ENCODE measurements at regions not wholly inside any gene's neighbourhood (a gene's known extent, or its start where the extent isn't known, plus 50 kb on each side); places are given as distances from the start of the nearest gene placed in this dataset.

DNA sequence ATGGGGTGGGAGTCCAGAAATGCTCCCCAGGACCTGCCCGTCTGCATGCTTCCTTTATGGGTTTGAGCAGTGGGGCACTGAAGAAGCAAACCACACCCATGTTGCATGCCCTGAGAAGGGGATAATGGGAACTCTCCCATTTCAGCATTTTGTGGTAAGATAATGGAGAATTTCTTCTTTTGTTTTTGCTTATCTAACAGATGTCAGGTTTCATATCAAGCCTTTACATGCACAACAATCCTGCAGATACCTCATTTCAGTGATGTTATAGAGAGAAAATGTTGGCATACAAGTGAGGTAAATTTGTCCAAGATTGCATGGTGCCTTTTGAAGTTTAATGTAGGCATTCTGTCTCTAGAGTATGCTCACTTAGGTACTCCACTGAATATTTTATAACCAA, 177.0 kb downstream of the ALX1 start:
- no peak overlapping the region for H3K27ac ChIP-seq (ENCODE audit: insufficient read depth, low read depth, low read length)
- no peak for DNase-seq (ENCODE audit: low read depth, low spot score)
- CTCF ChIA-PET: no interaction called here
- no peak overlapping the region for H3K4me3 ChIP-seq (replicated peaks in 1 of 3; ENCODE audit: insufficient read depth in 1 of 3, low read depth in 1 of 3, low read length in 3 of 3)
- no peaks in the 10 kb centered on the region for H3K9me1 ChIP-seq (replicated peaks; ENCODE audit: control insufficient read depth, extremely low read depth, insufficient read depth, low read length)
- FAIRE-seq: no peak
- H3K9me3 ChIP-seq (replicated peaks; ENCODE audit: control insufficient read depth, insufficient read depth, low read length): no peaks in the 10 kb centered on the region
- POLR2A ChIA-PET: no interaction called here
- no peak overlapping the region for H2AFZ ChIP-seq (ENCODE audit: low read depth, low read length)
- no peaks in the 10 kb centered on the region for H3K36me3 ChIP-seq (ENCODE audit: control insufficient read depth in 2 of 2, extremely low read depth in 1 of 2, insufficient read depth in 2 of 2, low read length in 2 of 2)
- dilution Hi-C loops (cut with MboI; ENCODE audit: extremely low pct_ligation_motif_present, low sequenced_read_pairs): no loop called here
- H3K27me3 ChIP-seq (ENCODE audit: control insufficient read depth in 2 of 2, insufficient read depth in 2 of 2, low read length in 2 of 2): no peaks in the 10 kb centered on the region
- no peak overlapping the region for H3K4me2 ChIP-seq (ENCODE audit: insufficient read depth, low read length)
- intact Hi-C loops (cut with micrococcal nuclease): no loop called here
- H3K9ac ChIP-seq (replicated peaks; ENCODE audit: extremely low read depth, insufficient read depth, low read length): no peak overlapping the region
- no TSS peak for BruUV-seq (replicated peaks)
- no peaks in the 10 kb centered on the region for H4K20me1 ChIP-seq (replicated peaks; ENCODE audit: control insufficient read depth, extremely low read depth, insufficient read depth, low read length)
- TF ChIP-seq MYC (IDR thresholded peaks at IDR 0.05; ENCODE audit: low read depth, low read length): no peak
- TF ChIP-seq POLR2AphosphoS5 (IDR thresholded peaks at IDR 0.05; ENCODE audit: insufficient read depth, low read depth, low read length): no peak
- TF ChIP-seq, protein P1, sequence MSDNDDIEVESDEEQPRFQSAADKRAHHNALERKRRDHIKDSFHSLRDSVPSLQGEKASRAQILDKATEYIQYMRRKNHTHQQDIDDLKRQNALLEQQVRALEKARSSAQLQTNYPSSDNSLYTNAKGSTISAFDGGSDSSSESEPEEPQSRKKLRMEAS (IDR thresholded peaks at IDR 0.05; ENCODE audit: insufficient read depth, insufficient read length): no peak
- no peak for TF ChIP-seq EZH2 (IDR thresholded peaks at IDR 0.05; ENCODE audit: borderline replicate concordance, low read depth, low read length, severe bottlenecking)
- no peak for TF ChIP-seq JUN (IDR thresholded peaks at IDR 0.05; ENCODE audit: borderline replicate concordance, insufficient read depth, insufficient read length, low read depth)
- TF ChIP-seq, protein P2, sequence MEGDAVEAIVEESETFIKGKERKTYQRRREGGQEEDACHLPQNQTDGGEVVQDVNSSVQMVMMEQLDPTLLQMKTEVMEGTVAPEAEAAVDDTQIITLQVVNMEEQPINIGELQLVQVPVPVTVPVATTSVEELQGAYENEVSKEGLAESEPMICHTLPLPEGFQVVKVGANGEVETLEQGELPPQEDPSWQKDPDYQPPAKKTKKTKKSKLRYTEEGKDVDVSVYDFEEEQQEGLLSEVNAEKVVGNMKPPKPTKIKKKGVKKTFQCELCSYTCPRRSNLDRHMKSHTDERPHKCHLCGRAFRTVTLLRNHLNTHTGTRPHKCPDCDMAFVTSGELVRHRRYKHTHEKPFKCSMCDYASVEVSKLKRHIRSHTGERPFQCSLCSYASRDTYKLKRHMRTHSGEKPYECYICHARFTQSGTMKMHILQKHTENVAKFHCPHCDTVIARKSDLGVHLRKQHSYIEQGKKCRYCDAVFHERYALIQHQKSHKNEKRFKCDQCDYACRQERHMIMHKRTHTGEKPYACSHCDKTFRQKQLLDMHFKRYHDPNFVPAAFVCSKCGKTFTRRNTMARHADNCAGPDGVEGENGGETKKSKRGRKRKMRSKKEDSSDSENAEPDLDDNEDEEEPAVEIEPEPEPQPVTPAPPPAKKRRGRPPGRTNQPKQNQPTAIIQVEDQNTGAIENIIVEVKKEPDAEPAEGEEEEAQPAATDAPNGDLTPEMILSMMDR (IDR thresholded peaks at IDR 0.05; ENCODE audit: extremely low read depth in 1 of 2, insufficient read depth in 1 of 2, low read depth in 1 of 2, low read length in 2 of 2): no peak
- no peak for TF ChIP-seq POLR2A (IDR thresholded peaks at IDR 0.05; ENCODE audit: low read depth, low read length)
- TF ChIP-seq GATA2 (IDR thresholded peaks at IDR 0.05; ENCODE audit: insufficient read depth, insufficient read length, low read depth, low read length): no peak
- TF ChIP-seq FOS (IDR thresholded peaks at IDR 0.05; ENCODE audit: borderline replicate concordance, insufficient read depth, low read length): no peak
- H3K79me2 ChIP-seq (ENCODE audit: control insufficient read depth, insufficient read depth, low read length): no peaks in the 10 kb centered on the region
- no peaks in the 10 kb centered on the region for H3K4me1 ChIP-seq (ENCODE audit: control insufficient read depth, extremely low read depth, insufficient read depth, low read length)
